ENCODE measurements at regions not wholly inside any gene's neighbourhood (a gene's known extent, or its start where the extent isn't known, plus 50 kb on each side); places are given as distances from the start of the nearest gene placed in this dataset.

GRCh38 chr14:38901791-38902190 is 201.2 kb downstream of the SEC23A start:
- in situ Hi-C loops (cut with MboI; ENCODE audit: low sequenced_read_pairs) (no loop called here), dilution Hi-C loops (cut with HindIII; ENCODE audit: low sequenced_read_pairs, unreplicated experiment) (no loop called here), intact Hi-C loops (cut with micrococcal nuclease) (no loop called here)
- DNase-seq (no peak), ATAC-seq (ENCODE audit: low read depth) (no peak)
- Histone ChIP-seq H3K4me2 (ENCODE audit: low read depth, low read length) (no peak overlapping the region), H2AK9ac (replicated peaks; ENCODE audit: low read depth, low read length, poor library complexity) (no peak overlapping the region), H3K18ac (ENCODE audit: low read depth, low read length) (no peak overlapping the region), H3K4me3 (ENCODE audit: insufficient read depth, low read depth, low read length) (no peak overlapping the region), H3K79me1 (ENCODE audit: low read depth in 1 of 2, low read length in 2 of 2) (no peaks in the 10 kb centered on the region), H3K27me3 (ENCODE audit: control insufficient read depth, insufficient read depth, low read length) (no peaks in the 10 kb centered on the region), H2AK5ac (ENCODE audit: low read depth, low read length) (no peak overlapping the region), H2BK120ac (ENCODE audit: low read depth, low read length) (no peak overlapping the region), H3K36me3 (ENCODE audit: control insufficient read depth, insufficient read depth, low read length) (no peaks in the 10 kb centered on the region), H4K20me1 (ENCODE audit: insufficient read depth, low read length) (no peaks in the 10 kb centered on the region), H3K9ac (ENCODE audit: low read depth, low read length) (no peak overlapping the region), H3K4me1 (ENCODE audit: control insufficient read depth, insufficient read depth, low read length) (no peaks in the 10 kb centered on the region), H3K9me3 (ENCODE audit: control insufficient read depth, insufficient read depth, low read length) (no peaks in the 10 kb centered on the region), H2BK5ac (ENCODE audit: low read depth, low read length, poor library complexity, severe bottlenecking) (no peak overlapping the region), H4K91ac (ENCODE audit: insufficient read depth, low read depth, low read length) (no peak overlapping the region), H3K9me1 (ENCODE audit: insufficient read depth, low read length) (no peaks in the 10 kb centered on the region), H2AFZ (replicated peaks; ENCODE audit: low read length, poor library complexity) (no peak overlapping the region), H3K27ac (ENCODE audit: insufficient read depth, low read length) (no peak overlapping the region), H3K56ac (ENCODE audit: extremely low read depth, insufficient read depth, low read length) (no peak overlapping the region), H3K23ac (ENCODE audit: low read depth, low read length) (no peak overlapping the region), H2BK20ac (ENCODE audit: low read depth, low read length) (no peak overlapping the region), H3K4ac (ENCODE audit: low read depth, low read length) (no peak overlapping the region), H3K14ac (replicated peaks; ENCODE audit: low read depth, low read length) (no peak overlapping the region), H2BK15ac (ENCODE audit: low read depth, low read length) (no peak overlapping the region), H4K5ac (ENCODE audit: low read depth, low read length) (no peak overlapping the region), H4K8ac (ENCODE audit: low read depth in 2 of 2, low read length in 2 of 2) (no peak overlapping the region)
- TF ChIP-seq MXI1 (IDR thresholded peaks at IDR 0.05; ENCODE audit: borderline replicate concordance, low read depth, low read length) (no peak), CHD1 (IDR thresholded peaks at IDR 0.05; ENCODE audit: low read depth, low read length) (no peak), CEBPB (IDR thresholded peaks at IDR 0.05; ENCODE audit: low read depth, low read length) (no peak), CTCF (conservative IDR thresholded peaks at IDR 0.05; ENCODE audit: low read depth, low read length) (no peak), MAFK (IDR thresholded peaks at IDR 0.05; ENCODE audit: low read depth, low read length) (no peak), RAD21 (IDR thresholded peaks at IDR 0.05; ENCODE audit: low read length) (no peak), FOS (IDR thresholded peaks at IDR 0.05; ENCODE audit: low read depth, low read length) (no peak), NFE2L2 (IDR thresholded peaks at IDR 0.05; ENCODE audit: low read depth, low read length) (no peak), BHLHE40 (IDR thresholded peaks at IDR 0.05; ENCODE audit: low read depth, low read length) (no peak), POLR2A (IDR thresholded peaks at IDR 0.05; ENCODE audit: low read depth, low read length) (no peak), RFX5 (IDR thresholded peaks at IDR 0.05; ENCODE audit: low read depth, low read length) (no peak), SMC3 (IDR thresholded peaks at IDR 0.05; ENCODE audit: low read depth, low read length) (no peak)
- ChIA-PET CTCF (no interaction called here), POLR2A (ENCODE audit: unreplicated experiment) (no interaction called here)
- WGBS, 2 experiments (ENCODE audit: extremely low coverage in 2 of 2, insufficient read length in 1 of 2) = no CpG with 5 or more reads among the region's 4 CpGs
- no TSS peak for BruUV-seq (replicated peaks)
